Activated CD4-positive, alpha-beta T cell treated with anti-CD3 and anti-CD28 coated beads, Interleukin-2, amount 10 ng/mL, durations not matched to agents 24 days and 14 days (primary cell): ENCODE measurements at regions not wholly inside any gene's neighbourhood (a gene's known extent, or its start where the extent isn't known, plus 50 kb on each side); places are given as distances from the start of the nearest gene placed in this dataset.

Source experiments
- DNase-seq: peaks from one replicate; pipeline ENCODE4 v3.0.0; 2022
- H3K27ac Mint-ChIP-seq: one replicate; pipeline ENCODE4 v1.8.0; 2022; ENCODE audit warnings: mild to moderate bottlenecking, mixed read lengths
- H3K27me3 Mint-ChIP-seq: one replicate; pipeline ENCODE4 v1.8.0; 2022; ENCODE audit warnings: mixed read lengths
- H3K36me3 Mint-ChIP-seq: one replicate; pipeline ENCODE4 v1.8.0; 2022; ENCODE audit warnings: low read depth, mild to moderate bottlenecking, mixed read lengths
- H3K4me1 Mint-ChIP-seq: one replicate; pipeline ENCODE4 v1.8.0; 2021; ENCODE audit warnings: mixed read lengths
- H3K4me3 Mint-ChIP-seq: one replicate; pipeline ENCODE4 v1.8.0; 2022; ENCODE audit warnings: mild to moderate bottlenecking, moderate library complexity, mixed read lengths
- H3K9me3 Mint-ChIP-seq: one replicate; pipeline ENCODE4 v1.8.0; 2021; ENCODE audit warnings: mixed read lengths
- intact Hi-C: fragments of 100-400 bp; cut with micrococcal nuclease; formaldehyde crosslinking; loops from one replicate; pipeline ENCODE4 v1.15.1; 2023

DNA sequence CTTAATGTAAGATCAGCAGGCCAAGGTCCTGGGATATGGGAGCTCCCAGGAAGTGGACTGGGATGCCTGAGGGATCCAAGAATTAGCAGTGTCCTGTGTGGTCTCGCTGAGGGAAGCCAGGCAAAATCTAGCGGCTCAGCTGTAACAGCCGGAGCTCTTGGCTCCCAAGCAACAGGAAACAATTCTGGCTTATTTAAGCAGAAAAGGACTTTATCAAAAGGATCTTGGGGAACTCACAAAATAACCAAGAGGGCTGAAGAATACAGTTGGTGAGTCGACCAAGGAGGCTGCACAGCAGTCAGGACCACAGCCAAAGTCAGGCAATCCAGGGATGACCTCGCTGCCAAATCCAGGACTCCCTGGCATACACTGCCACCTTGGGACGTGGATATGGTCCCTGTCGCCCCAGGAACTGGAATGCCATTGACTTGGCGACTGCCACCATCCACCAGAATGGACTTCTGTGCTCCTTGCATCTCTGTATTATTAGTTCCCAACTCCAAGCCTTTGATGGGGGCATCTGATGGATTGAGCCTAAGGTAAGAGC lies 165.3 kb upstream of the BCOR start:
- Mint-ChIP-seq H3K27ac (no peak overlapping the region), H3K9me3 (no peaks in the 10 kb centered on the region), H3K4me1 (peaks cover 4% of the 10 kb centered on the region), H3K27me3 (no peaks in the 10 kb centered on the region), H3K4me3 (no peak overlapping the region), H3K36me3 (no peaks in the 10 kb centered on the region)
- no peak for DNase-seq
- intact Hi-C loops, result loop anchor here (10.0 kb wide), 1 partner anchor 158 kb away; no protein-coding TSS in a partner anchor

DNA sequence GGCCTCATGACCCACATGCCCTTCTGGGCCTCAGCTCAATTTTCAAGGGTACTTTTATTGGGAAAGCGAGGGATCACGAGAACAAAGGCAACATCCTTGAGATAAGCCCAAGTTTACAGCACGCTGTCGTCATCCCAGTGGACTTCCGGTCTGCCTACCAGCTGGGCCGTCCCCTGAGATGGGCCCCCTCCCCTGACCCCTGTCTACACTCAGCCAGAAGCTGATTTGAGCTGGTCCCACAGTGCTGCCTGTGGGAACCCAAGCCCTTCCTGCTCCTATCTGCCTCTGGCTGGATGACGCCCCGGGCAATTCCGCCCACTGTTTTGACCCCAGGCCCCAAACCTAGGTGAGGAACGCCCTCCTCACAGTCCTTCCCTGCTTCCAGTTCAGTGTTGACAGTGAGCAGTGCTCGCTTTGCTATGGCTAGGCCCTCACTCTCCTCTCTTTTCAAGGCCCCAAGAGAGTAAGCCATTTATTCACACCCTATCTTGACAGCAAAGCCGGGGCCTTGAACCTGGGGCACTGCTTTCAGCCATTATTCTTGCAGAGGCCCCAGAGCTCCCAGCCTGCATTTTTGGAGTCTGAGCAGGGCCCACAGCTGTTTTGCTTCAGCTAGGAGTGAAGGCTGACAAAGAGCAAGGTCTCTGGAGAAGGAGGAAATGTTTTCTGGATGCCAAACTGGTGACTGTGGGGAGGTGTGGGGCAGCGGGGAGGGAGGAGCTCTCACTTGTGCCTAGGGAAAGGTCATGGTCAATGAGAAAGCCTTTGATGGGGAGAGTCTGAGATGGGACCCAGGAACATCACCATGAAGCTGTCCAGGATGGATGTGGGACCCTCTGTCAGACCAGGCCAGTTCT lies 164.6 kb upstream of the BCOR start:
- Mint-ChIP-seq H3K4me3 (no peak overlapping the region), H3K9me3 (no peaks in the 10 kb centered on the region), H3K4me1 (peaks cover 4% of the 10 kb centered on the region), H3K27ac (no peak overlapping the region), H3K27me3 (no peaks in the 10 kb centered on the region), H3K36me3 (no peaks in the 10 kb centered on the region)
- DNase-seq, result no peak
- intact Hi-C loops, result loop anchor here (10.0 kb wide), 1 partner anchor 158 kb away; no protein-coding TSS in a partner anchor

DNA sequence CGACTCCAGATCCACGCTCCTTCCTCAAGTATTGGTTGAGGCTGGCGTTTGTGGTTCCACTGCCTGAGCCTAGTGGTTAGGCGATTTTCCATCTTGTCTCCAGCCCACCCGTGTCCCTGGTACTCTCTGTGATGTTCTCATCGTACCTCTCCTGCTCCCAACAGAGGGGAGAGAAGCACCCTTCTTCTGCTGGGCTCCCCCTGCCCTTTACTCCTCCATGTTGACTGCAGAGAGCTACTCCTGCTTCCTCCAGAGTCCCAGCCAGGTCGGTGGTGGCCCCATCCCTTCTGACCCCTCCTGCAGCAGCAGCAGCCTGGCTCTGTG lies 164.0 kb upstream of the BCOR start:
- intact Hi-C loops, result loop anchor here (10.0 kb wide), 1 partner anchor 157 kb away; no protein-coding TSS in a partner anchor
- H3K27ac Mint-ChIP-seq, result no peak overlapping the region
- no peaks in the 10 kb centered on the region for H3K36me3 Mint-ChIP-seq
- no peaks in the 10 kb centered on the region for H3K27me3 Mint-ChIP-seq
- peaks cover 4% of the 10 kb centered on the region for H3K4me1 Mint-ChIP-seq
- no peak for DNase-seq
- no peak overlapping the region for H3K4me3 Mint-ChIP-seq
- no peaks in the 10 kb centered on the region for H3K9me3 Mint-ChIP-seq

- H3K27ac Mint-ChIP-seq, result no peak overlapping the region
- no peaks in the 10 kb centered on the region for H3K36me3 Mint-ChIP-seq
- H3K27me3 Mint-ChIP-seq, result no peaks in the 10 kb centered on the region
- intact Hi-C loops, result loop anchor here (10.0 kb wide), 1 partner anchor 155 kb away; no protein-coding TSS in a partner anchor
- H3K4me3 Mint-ChIP-seq, result no peak overlapping the region
- H3K9me3 Mint-ChIP-seq, result no peaks in the 10 kb centered on the region
- no peak for DNase-seq
- peaks cover 2% of the 10 kb centered on the region for H3K4me1 Mint-ChIP-seq
Measured at GRCh38 chrX:40260146-40260747, 162.5 kb upstream of the BCOR start.

- intact Hi-C loops, result no loop called here
- H3K4me1 Mint-ChIP-seq, result no peaks in the 10 kb centered on the region
- no peak overlapping the region for H3K27ac Mint-ChIP-seq
- no peaks in the 10 kb centered on the region for H3K36me3 Mint-ChIP-seq
- no peaks in the 10 kb centered on the region for H3K9me3 Mint-ChIP-seq
- no peaks in the 10 kb centered on the region for H3K27me3 Mint-ChIP-seq
- H3K4me3 Mint-ChIP-seq, result no peak overlapping the region
- DNase-seq, result no peak
Measured at GRCh38 chrX:40258909-40259308, 161.2 kb upstream of the BCOR start.

GRCh38 chrX:40253771-40254170 lies 156.0 kb upstream of the BCOR start:
- no peaks in the 10 kb centered on the region for H3K36me3 Mint-ChIP-seq
- DNase-seq, result no peak
- H3K27ac Mint-ChIP-seq, result no peak overlapping the region
- no peak overlapping the region for H3K4me3 Mint-ChIP-seq
- H3K9me3 Mint-ChIP-seq, result no peaks in the 10 kb centered on the region
- no peaks in the 10 kb centered on the region for H3K4me1 Mint-ChIP-seq
- peaks cover 2% of the 10 kb centered on the region for H3K27me3 Mint-ChIP-seq
- intact Hi-C loops, result no loop called here

DNA sequence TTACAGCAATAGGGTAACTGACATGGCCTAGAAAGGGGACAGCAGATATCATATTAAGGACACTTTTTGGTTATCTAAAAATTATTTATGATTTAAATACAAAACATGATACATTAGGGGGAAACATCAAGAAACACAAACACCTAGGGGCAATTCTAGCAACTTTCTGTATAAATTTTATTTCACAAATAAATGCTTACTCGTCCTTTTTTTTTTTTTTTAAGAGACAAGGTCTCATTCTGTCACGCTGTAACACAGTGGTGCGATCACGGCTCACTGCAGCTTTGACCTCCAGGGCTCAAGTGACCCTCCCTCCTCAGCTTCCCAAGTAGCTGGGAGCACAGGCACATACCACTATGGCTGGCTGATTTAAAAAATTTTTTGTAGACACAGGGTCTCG lies 151.8 kb upstream of the BCOR start:
- no peak overlapping the region for H3K4me3 Mint-ChIP-seq
- H3K4me1 Mint-ChIP-seq, result peaks cover 7% of the 10 kb centered on the region
- H3K36me3 Mint-ChIP-seq, result no peaks in the 10 kb centered on the region
- no peak for DNase-seq
- H3K27ac Mint-ChIP-seq, result no peak overlapping the region
- intact Hi-C loops, result no loop called here
- peaks cover 8% of the 10 kb centered on the region for H3K27me3 Mint-ChIP-seq
- H3K9me3 Mint-ChIP-seq, result no peaks in the 10 kb centered on the region

GRCh38 chrX:40248822-40249221 lies 151.1 kb upstream of the BCOR start:
- intact Hi-C loops, result no loop called here
- no peaks in the 10 kb centered on the region for H3K36me3 Mint-ChIP-seq
- H3K27ac Mint-ChIP-seq, result no peak overlapping the region
- no peak overlapping the region for H3K4me3 Mint-ChIP-seq
- peaks cover 8% of the 10 kb centered on the region for H3K27me3 Mint-ChIP-seq
- H3K4me1 Mint-ChIP-seq, result peaks cover 7% of the 10 kb centered on the region
- DNase-seq, result no peak
- H3K9me3 Mint-ChIP-seq, result no peaks in the 10 kb centered on the region

DNA sequence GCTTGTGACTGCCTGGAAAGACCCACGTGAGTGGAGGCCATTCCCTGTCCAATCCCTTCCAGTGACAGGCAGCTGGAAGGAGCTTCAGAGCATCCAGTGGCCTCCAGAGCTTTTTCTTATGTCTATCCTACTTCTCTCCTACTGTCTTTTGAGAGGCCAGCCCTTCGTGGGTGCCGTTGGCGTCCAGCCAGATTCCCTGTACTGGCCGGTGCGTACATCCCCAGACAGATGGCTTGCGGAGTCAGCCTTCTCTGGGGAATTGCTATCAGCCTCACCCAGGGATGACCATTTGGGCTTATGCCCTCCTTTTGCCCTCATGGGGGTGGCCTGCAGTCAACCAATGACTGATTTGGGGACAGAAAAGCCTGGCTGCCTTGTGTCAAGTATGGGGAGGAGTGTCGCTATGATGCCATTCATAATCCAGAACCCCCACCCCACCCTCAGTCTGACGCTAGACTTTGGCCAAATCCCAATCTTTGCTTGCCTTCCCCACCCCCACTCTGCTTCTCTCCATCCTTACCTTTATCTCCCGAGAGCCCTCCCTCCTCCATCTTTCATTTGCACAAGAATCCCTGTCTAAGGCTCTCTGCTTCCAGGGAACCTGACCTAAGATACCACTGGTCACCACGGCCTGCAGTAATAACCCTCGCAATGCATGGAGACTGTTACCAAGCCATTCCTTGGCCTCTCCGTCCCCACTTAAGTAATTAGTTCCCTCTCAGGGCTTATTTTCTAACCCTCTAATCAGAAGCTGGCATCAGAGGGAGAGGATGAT lies 150.3 kb upstream of the BCOR start:
- no peak for DNase-seq
- Mint-ChIP-seq H3K9me3 (no peaks in the 10 kb centered on the region), H3K36me3 (no peaks in the 10 kb centered on the region), H3K4me3 (no peak overlapping the region), H3K27me3 (peaks cover 8% of the 10 kb centered on the region), H3K27ac (no peak overlapping the region), H3K4me1 (peaks cover 7% of the 10 kb centered on the region)
- intact Hi-C loops, result no loop called here

DNA sequence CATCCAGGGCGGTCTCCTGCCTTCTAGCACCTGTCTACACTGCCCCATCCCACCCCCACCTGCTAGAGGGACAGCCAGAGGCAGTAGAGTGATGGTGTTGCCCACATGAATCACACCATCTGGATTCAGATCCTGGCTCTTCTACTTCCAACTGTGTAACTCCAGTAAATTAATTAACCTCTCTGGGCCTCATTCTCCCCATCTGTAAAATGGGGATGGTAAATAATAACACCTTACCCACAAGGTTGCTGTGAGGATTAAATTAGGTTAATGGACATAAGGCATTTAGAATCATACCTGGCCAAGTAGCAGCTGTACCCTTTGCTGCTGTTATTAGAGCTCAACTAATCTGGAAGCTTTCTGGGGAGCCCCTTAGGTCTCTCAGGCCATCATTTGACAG lies 149.6 kb upstream of the BCOR start:
- Mint-ChIP-seq H3K4me3 (no peak overlapping the region), H3K4me1 (peaks cover 7% of the 10 kb centered on the region), H3K27me3 (peaks cover 8% of the 10 kb centered on the region), H3K9me3 (no peaks in the 10 kb centered on the region), H3K27ac (no peak overlapping the region), H3K36me3 (no peaks in the 10 kb centered on the region)
- no peak for DNase-seq
- intact Hi-C loops, result no loop called here

DNA sequence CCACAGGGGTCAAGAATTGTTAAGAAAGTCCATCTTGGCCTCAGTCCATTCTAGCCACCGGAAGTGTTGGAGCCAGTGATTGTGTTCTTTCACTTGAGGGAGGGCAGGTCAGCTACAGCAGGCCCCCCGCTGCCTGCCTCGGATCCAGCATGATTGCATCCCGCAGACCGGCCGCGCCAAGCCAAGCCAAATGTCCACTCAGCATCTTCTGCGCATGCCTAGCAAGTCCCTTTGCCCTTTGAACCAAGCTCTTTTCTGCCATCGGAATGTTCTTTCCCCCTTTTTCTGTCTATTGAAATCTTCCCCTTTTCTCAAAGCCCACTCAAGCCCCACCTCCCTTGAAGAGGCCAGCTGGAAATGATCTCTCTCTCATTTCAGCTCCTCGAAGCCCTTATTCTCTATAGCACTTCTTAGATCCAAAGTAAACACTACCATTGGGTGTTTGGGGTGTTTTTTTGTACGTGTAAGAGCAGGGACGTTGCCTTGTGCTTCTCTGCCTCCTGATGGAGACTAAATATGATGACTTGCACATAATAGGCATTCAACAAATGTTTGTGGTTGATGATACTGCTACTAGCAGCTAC lies 147.8 kb upstream of the BCOR start:
- intact Hi-C loops, result no loop called here
- Mint-ChIP-seq H3K4me3 (no peak overlapping the region), H3K4me1 (peaks cover 7% of the 10 kb centered on the region), H3K9me3 (no peaks in the 10 kb centered on the region), H3K27ac (peak overlapping the region; percentile 39), H3K27me3 (peaks cover 6% of the 10 kb centered on the region), H3K36me3 (no peaks in the 10 kb centered on the region)
- no peak for DNase-seq

- Mint-ChIP-seq H3K4me3 (peak overlapping the region; percentile 15), H3K36me3 (no peaks in the 10 kb centered on the region), H3K27ac (no peak overlapping the region), H3K27me3 (peaks cover 6% of the 10 kb centered on the region), H3K9me3 (no peaks in the 10 kb centered on the region), H3K4me1 (peaks cover 7% of the 10 kb centered on the region)
- intact Hi-C loops, result no loop called here
- peak; percentile 59 for DNase-seq
Measured at GRCh38 chrX:40244980-40245379, 147.2 kb upstream of the BCOR start.

DNA sequence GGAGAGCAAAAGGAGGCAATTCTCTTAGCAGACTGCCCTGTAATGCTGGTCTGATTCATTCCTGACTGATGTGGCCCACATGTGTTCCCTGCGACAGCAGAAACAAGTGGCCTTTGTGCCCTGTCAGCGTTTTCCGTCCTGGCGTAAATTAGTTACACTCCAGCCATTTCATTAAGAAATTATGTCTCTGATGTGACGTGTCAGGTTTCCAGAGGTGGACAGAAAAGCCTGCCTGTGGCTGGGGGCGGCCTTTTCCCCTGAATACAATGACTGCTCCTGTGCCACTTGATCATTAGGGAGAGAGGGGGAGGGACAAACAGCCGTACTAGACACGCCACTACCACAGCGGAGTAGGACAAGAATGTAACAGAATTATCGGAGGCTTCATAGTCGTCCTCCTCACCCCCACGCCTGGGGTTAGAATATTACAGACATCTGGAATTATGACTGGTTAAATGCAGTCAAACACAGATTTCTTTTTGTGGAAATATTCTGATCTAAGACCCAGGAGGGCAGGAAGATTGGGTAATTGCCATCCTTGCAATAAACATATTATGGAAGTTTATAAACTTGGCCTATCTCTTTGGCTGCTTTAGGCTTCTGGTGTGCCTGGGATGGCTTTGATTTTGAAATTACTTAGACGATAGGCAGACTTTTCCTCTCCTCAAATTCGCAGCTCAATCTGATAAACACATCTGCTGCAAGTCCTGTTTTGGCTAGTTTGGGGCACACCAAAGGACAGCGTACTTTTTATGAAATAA lies 146.2 kb upstream of the BCOR start:
- no peak for DNase-seq
- Mint-ChIP-seq H3K27ac (no peak overlapping the region), H3K27me3 (peaks cover 6% of the 10 kb centered on the region), H3K36me3 (no peaks in the 10 kb centered on the region), H3K4me3 (no peak overlapping the region), H3K4me1 (peaks cover 7% of the 10 kb centered on the region), H3K9me3 (no peaks in the 10 kb centered on the region)
- intact Hi-C loops, result no loop called here
